Epithelial cell of esophagus (primary cell): ENCODE measurements at regions not wholly inside any gene's neighbourhood (a gene's known extent, or its start where the extent isn't known, plus 50 kb on each side); places are given as distances from the start of the nearest gene placed in this dataset.

ENCODE experiments used
- DNase-seq: peaks from one replicate; pipeline ENCODE4 v3.0.0; 2010; ENCODE audit warnings: low read depth
- H3K4me3 ChIP-seq: 2 replicates; pipeline ENCODE4 v1.5.1; 2011; ENCODE audit warnings: mild to moderate bottlenecking, low read length, control low read depth
- TF ChIP-seq, protein P1 (sequence below): IDR thresholded peaks from 2 replicates; pipeline ENCODE4 v1.5.1; 2011; ENCODE audit warnings: low read depth, mild to moderate bottlenecking, low read length, control low read depth, inconsistent platforms; ENCODE audit not compliant: insufficient read depth; ENCODE audit errors: missing control alignments

GRCh38 chr12:80045594-80045993, 53.7 kb upstream of the OTOGL start:
- DNase-seq: peak; percentile 90
- TF ChIP-seq, protein P1, sequence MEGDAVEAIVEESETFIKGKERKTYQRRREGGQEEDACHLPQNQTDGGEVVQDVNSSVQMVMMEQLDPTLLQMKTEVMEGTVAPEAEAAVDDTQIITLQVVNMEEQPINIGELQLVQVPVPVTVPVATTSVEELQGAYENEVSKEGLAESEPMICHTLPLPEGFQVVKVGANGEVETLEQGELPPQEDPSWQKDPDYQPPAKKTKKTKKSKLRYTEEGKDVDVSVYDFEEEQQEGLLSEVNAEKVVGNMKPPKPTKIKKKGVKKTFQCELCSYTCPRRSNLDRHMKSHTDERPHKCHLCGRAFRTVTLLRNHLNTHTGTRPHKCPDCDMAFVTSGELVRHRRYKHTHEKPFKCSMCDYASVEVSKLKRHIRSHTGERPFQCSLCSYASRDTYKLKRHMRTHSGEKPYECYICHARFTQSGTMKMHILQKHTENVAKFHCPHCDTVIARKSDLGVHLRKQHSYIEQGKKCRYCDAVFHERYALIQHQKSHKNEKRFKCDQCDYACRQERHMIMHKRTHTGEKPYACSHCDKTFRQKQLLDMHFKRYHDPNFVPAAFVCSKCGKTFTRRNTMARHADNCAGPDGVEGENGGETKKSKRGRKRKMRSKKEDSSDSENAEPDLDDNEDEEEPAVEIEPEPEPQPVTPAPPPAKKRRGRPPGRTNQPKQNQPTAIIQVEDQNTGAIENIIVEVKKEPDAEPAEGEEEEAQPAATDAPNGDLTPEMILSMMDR: no peak
- no peak overlapping the region for H3K4me3 ChIP-seq

GRCh38 chr12:80044694-80045046, 54.7 kb upstream of the OTOGL start:
- H3K4me3 ChIP-seq: no peak overlapping the region
- DNase-seq: peak; percentile 87
- TF ChIP-seq, protein P1: no peak

DNA sequence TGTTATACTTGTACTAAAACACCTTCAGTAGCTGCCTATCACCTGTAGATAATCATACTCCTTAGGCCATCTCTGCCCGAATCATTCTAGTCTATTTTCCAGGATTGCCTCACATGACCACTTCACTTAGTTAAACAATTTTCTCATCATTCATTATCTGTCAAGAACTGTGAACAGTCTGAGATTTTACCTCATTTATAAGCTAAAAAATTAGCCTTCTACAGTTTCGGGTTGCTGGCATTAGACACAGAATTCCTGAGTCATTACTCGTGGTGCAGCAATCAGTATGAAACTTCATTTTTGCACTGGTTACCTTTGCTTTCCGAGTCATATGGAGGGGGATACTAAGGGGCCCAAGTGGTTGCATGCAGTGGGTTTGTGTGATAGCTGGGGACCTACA, 57.6 kb upstream of the OTOGL start:
- peak; percentile 48 for DNase-seq
- H3K4me3 ChIP-seq: no peak overlapping the region
- TF ChIP-seq, protein P1: no peak

GRCh38 chr12:80041071-80041470, 58.3 kb upstream of the OTOGL start:
- no peak overlapping the region for H3K4me3 ChIP-seq
- TF ChIP-seq, protein P1: no peak
- DNase-seq: no peak

GRCh38 chr12:80040075-80040738, 59.1 kb upstream of the OTOGL start:
- TF ChIP-seq, protein P1: no peak
- peak; percentile 8 for DNase-seq
- no peak overlapping the region for H3K4me3 ChIP-seq

GRCh38 chr12:80038062-80038560, 61.2 kb upstream of the OTOGL start:
- TF ChIP-seq, protein P1: no peak
- no peak overlapping the region for H3K4me3 ChIP-seq
- DNase-seq: no peak

DNA sequence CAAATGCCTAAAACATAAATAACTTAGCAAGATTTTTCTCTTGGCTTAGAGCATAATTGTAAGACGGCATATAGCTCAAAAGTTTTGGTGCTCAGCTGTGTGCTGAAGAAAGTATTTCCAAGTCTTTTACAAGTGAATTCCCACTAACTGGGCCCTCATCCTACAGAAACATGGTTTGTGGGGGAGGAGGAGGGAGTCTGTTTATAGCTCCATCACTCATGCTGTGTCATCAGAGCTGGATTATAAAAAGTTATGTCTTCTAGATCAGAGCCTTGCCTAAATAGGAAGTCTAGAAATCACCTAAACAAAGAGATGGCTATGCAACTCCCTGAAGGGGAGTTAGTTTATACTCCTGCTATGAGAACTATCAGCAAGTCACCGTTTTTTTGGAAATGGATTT, 65.9 kb upstream of the OTOGL start:
- H3K4me3 ChIP-seq: no peak overlapping the region
- peak; percentile 44 for DNase-seq
- TF ChIP-seq, protein P1: no peak
